Duodenal mucosa (tissue), 2 donors: ENCODE measurements at regions not wholly inside any gene's neighbourhood (a gene's known extent, or its start where the extent isn't known, plus 50 kb on each side); places are given as distances from the start of the nearest gene placed in this dataset.

Experiments used
- H3K27ac ChIP-seq: one replicate; pipeline ENCODE4 v1.7.0; 2013; ENCODE audit warnings: low read depth, low read length
- H3K27me3 ChIP-seq, 2 donors: one replicate each; pipeline ENCODE4 v1.7.0; 2013; ENCODE audit warnings: low read length in 2 of 2, control low read depth in 1 of 2; ENCODE audit not compliant: insufficient read depth in 2 of 2, control insufficient read depth in 1 of 2
- H3K36me3 ChIP-seq, 2 donors: one replicate each; pipeline ENCODE4 v1.7.0; 2013; ENCODE audit warnings: low read length in 2 of 2, control low read depth in 1 of 2; ENCODE audit not compliant: insufficient read depth in 2 of 2, control insufficient read depth in 1 of 2
- H3K4me1 ChIP-seq, 2 donors: one replicate each; pipeline ENCODE4 v1.7.0; 2013; ENCODE audit warnings: low read length in 2 of 2, control low read depth in 1 of 2; ENCODE audit not compliant: insufficient read depth in 2 of 2, control insufficient read depth in 1 of 2
- H3K4me3 ChIP-seq, 2 donors: one replicate each; pipeline ENCODE4 v1.7.0; 2013; ENCODE audit warnings: low read length in 2 of 2, low read depth in 1 of 2
- H3K9ac ChIP-seq, 2 donors: one replicate each; pipeline ENCODE4 v1.7.0; 2013; ENCODE audit warnings: low read length in 2 of 2, low read depth in 1 of 2
- H3K9me3 ChIP-seq, 2 donors: one replicate each; pipeline ENCODE4 v1.7.0; 2013; ENCODE audit warnings: low read length in 2 of 2, control low read depth in 1 of 2; ENCODE audit not compliant: control insufficient read depth in 1 of 2

DNA sequence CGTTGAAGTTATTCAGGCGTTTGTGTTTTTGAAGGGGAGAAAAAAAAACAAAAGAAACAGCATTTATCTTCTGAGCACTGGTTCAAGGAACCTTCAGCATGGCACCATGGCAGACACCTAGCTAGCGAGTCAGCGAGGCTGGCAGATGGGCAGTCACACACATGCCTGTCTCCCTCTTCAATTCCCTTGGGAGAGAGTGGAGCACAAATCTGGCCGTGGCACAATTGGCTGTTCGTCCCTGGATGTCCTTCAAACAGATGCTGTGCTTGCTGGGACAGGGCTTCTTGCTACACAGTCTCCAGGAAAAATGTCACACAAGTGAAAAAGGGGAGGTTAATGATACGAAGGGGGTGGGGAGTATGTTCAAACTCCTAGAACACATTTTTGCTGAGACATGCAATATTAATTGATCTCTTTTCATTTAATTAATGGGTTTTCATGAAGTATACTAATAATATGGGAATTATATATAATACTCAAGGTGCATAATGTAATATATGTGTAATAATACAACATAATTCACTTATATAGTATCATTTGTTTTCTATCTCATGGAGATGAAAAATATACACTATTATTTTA, 1674.5 kb upstream of the SLC10A2 start:
- Histone ChIP-seq H3K27ac (no peak overlapping the region), H3K4me1 (no peaks in the 10 kb centered on the region), H3K27me3 (no peaks in the 10 kb centered on the region), H3K9ac (no peak overlapping the region), H3K9me3 (no peaks in the 10 kb centered on the region), H3K36me3 (no peaks in the 10 kb centered on the region), H3K4me3 (no peak overlapping the region)

DNA sequence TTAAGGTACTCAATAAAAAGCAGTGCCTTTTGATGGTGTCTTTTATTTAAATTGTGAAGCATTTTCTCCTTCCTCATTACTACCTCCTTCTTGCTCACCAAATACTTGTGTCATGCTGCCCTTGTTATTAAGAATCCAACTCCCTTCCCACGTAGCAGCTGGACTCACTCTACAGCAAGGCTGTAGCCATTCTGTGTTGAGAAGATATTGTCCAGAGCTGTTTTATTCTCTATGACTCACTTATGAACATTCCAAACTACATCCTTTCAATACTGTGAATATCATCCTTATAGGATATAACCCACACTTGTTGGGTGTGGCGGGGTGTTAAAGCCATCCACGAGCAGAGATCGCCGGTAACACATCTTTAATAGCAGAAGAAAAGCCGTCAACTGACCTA, 1671.5 kb upstream of the SLC10A2 start:
- no peak overlapping the region for H3K4me3 ChIP-seq
- H3K36me3 ChIP-seq = no peaks in the 10 kb centered on the region
- H3K4me1 ChIP-seq = no peaks in the 10 kb centered on the region
- no peak overlapping the region for H3K9ac ChIP-seq
- no peaks in the 10 kb centered on the region for H3K9me3 ChIP-seq
- H3K27me3 ChIP-seq = no peaks in the 10 kb centered on the region
- H3K27ac ChIP-seq = no peak overlapping the region

GRCh38 chr13:104733427-104733826, 1667.2 kb upstream of the SLC10A2 start:
- no peak overlapping the region for H3K9ac ChIP-seq
- no peak overlapping the region for H3K4me3 ChIP-seq
- no peak overlapping the region for H3K27ac ChIP-seq
- no peaks in the 10 kb centered on the region for H3K36me3 ChIP-seq
- H3K9me3 ChIP-seq = no peaks in the 10 kb centered on the region
- no peaks in the 10 kb centered on the region for H3K27me3 ChIP-seq
- no peaks in the 10 kb centered on the region for H3K4me1 ChIP-seq

DNA sequence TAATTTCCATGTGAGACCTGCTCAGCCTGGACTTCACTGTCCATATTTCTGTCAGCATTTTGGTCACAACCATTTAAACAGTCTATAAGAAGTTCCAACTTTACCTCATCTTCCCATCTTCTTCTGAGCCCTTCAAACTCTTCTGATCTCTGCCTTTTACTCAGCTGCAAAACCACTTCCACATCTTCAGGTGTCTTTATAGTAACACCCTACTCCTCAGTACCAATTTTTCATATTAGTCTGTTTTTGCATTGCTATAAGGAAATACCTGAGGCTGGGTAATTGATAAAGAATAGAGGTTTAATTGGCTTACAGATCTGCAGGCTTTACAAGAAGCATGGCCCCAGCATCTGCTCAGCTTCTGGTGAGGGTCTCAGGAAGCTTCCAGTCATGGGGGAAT, 1648.9 kb upstream of the SLC10A2 start:
- Histone ChIP-seq H3K9ac (no peak overlapping the region), H3K36me3 (no peaks in the 10 kb centered on the region), H3K4me1 (no peaks in the 10 kb centered on the region), H3K27me3 (no peaks in the 10 kb centered on the region), H3K9me3 (no peaks in the 10 kb centered on the region), H3K27ac (no peak overlapping the region), H3K4me3 (no peak overlapping the region)

- H3K27ac ChIP-seq = no peak overlapping the region
- H3K9ac ChIP-seq = no peak overlapping the region
- no peaks in the 10 kb centered on the region for H3K9me3 ChIP-seq
- no peaks in the 10 kb centered on the region for H3K4me1 ChIP-seq
- H3K4me3 ChIP-seq = no peak overlapping the region
- H3K27me3 ChIP-seq = no peaks in the 10 kb centered on the region
- H3K36me3 ChIP-seq = no peaks in the 10 kb centered on the region
These were observed 1639.0 kb upstream of the SLC10A2 start for GRCh38 chr13:104705031-104705750.

DNA sequence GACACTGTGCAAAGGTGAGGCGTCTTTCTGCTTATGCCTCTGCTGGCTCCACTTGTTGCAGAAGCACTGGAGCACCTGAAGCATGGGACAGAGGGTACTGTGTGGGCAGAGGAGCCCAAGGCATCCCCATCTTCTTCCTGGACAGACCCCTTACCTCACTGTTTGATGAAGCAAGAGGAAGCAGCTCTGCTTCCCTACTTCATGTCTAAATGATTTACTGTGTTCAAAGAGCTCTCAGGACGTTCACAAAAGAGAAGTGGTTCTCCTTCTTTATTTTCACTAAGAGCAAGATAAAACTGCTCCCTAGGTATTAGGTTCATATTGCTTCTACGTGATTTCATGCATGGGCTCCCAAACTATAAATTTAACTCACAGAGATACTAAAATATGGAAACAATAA, 1635.4 kb upstream of the SLC10A2 start:
- Histone ChIP-seq H3K4me1 (no peaks in the 10 kb centered on the region), H3K9ac (no peak overlapping the region), H3K36me3 (no peaks in the 10 kb centered on the region), H3K27me3 (no peaks in the 10 kb centered on the region), H3K27ac (no peak overlapping the region), H3K4me3 (no peak overlapping the region), H3K9me3 (no peaks in the 10 kb centered on the region)

GRCh38 chr13:104694397-104694796, 1628.2 kb upstream of the SLC10A2 start:
- no peak overlapping the region for H3K9ac ChIP-seq
- no peaks in the 10 kb centered on the region for H3K27me3 ChIP-seq
- no peak overlapping the region for H3K4me3 ChIP-seq
- H3K27ac ChIP-seq = no peak overlapping the region
- H3K36me3 ChIP-seq = no peaks in the 10 kb centered on the region
- H3K9me3 ChIP-seq = no peaks in the 10 kb centered on the region
- no peaks in the 10 kb centered on the region for H3K4me1 ChIP-seq

DNA sequence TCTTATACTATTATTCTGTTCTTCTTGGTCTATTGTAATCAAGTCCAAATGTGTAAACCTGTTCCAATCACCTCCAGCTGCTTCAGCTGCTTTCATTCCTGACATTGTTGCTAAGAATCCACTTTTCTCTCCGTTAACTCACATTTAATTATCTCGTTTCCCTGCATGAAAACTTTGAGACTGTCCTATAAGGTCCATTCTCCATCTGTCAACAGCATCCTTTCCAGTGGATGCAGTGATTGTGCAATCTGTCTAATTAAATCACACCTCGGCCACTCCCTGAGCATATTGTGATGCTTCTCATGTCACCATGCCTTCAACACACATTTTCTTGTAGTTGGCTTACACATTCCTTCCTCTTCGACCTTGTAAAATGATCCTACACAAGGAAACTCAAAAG, 1626.9 kb upstream of the SLC10A2 start:
- Histone ChIP-seq H3K36me3 (no peaks in the 10 kb centered on the region), H3K27ac (no peak overlapping the region), H3K9me3 (no peaks in the 10 kb centered on the region), H3K4me1 (no peaks in the 10 kb centered on the region), H3K27me3 (no peaks in the 10 kb centered on the region), H3K9ac (no peak overlapping the region), H3K4me3 (no peak overlapping the region)

GRCh38 chr13:104691767-104692467, 1625.7 kb upstream of the SLC10A2 start:
- H3K27me3 ChIP-seq = no peaks in the 10 kb centered on the region
- no peaks in the 10 kb centered on the region for H3K36me3 ChIP-seq
- no peak overlapping the region for H3K9ac ChIP-seq
- H3K27ac ChIP-seq = no peak overlapping the region
- no peak overlapping the region for H3K4me3 ChIP-seq
- no peaks in the 10 kb centered on the region for H3K9me3 ChIP-seq
- no peaks in the 10 kb centered on the region for H3K4me1 ChIP-seq

- no peaks in the 10 kb centered on the region for H3K4me1 ChIP-seq
- no peak overlapping the region for H3K9ac ChIP-seq
- H3K9me3 ChIP-seq = no peaks in the 10 kb centered on the region
- H3K27ac ChIP-seq = no peak overlapping the region
- H3K4me3 ChIP-seq = no peak overlapping the region
- no peaks in the 10 kb centered on the region for H3K27me3 ChIP-seq
- H3K36me3 ChIP-seq = no peaks in the 10 kb centered on the region
These were observed 1620.3 kb upstream of the SLC10A2 start for GRCh38 chr13:104686484-104686883.
